Tibial nerve (tissue), 4 donors: ENCODE measurements at regions not wholly inside any gene's neighbourhood (a gene's known extent, or its start where the extent isn't known, plus 50 kb on each side); places are given as distances from the start of the nearest gene placed in this dataset.

ENCODE experiments used
- DNase-seq, 2 donors: peaks; one replicate each; pipeline ENCODE4 v3.0.0-alpha.2; 2019; ENCODE audit warnings: low spot score in 2 of 2
- H3K27ac ChIP-seq, 4 donors: fragments of 200-600 bp; sonication (generic) in 3 of 4; one replicate each; pipeline ENCODE4 v1.5.1; 2017 to 2019; ENCODE audit warnings: mild to moderate bottlenecking in 1 of 4
- H3K27me3 ChIP-seq, 2 donors: fragments of 200-600 bp; sonication (generic) in 1 of 2; one replicate each; pipeline versions ENCODE4 v1.5.1 to v1.6.0; 2017 to 2019
- H3K36me3 ChIP-seq, 3 donors: fragments of 200-600 bp; sonication (generic); one replicate each; pipeline ENCODE4 v1.5.1; 2018 to 2019
- H3K4me1 ChIP-seq, 4 donors: fragments of 200-600 bp; sonication (generic) in 3 of 4; one replicate each; pipeline ENCODE4 v1.5.1; 2017 to 2019
- H3K4me3 ChIP-seq, 4 donors: fragments of 200-600 bp; sonication (generic) in 3 of 4; one replicate each; pipeline ENCODE4 v1.5.1; 2017 to 2019; ENCODE audit warnings: mild to moderate bottlenecking in 1 of 4, moderate library complexity in 1 of 4
- H3K9me3 ChIP-seq, 4 donors: fragments of 200-600 bp; sonication (generic) in 3 of 4; one replicate each; pipeline ENCODE4 v1.5.1; 2017 to 2019
- CTCF ChIP-seq, 5 experiments: fragments of 200-600 bp in 3 of 5; fragments of 450-650 bp in 2 of 5; sonication (generic) in 3 of 5; IDR thresholded peaks; one replicate each; pipeline ENCODE4 v1.5.1; 2016 to 2019; ENCODE audit warnings: antibody characterized with exemption in 5 of 5, mild to moderate bottlenecking in 3 of 5, moderate library complexity in 2 of 5
- EP300 ChIP-seq, 2 donors: sonication (generic); formaldehyde crosslinking; IDR thresholded peaks; one replicate each; pipeline ENCODE4 v1.6.1; 2017; ENCODE audit warnings: antibody characterized with exemption in 2 of 2, mild to moderate bottlenecking in 1 of 2
- POLR2A ChIP-seq, 2 donors: fragments of 450-650 bp; IDR thresholded peaks; one replicate each; pipeline ENCODE4 v1.6.1; 2017; ENCODE audit warnings: antibody characterized with exemption in 2 of 2, mild to moderate bottlenecking in 2 of 2, moderate library complexity in 2 of 2
- WGBS, 2 donors: methylation state at CpG; one replicate each; pipeline ENCODE4 v1.1.5; 2018; 5-methylcytosine and 5-hydroxymethylcytosine counted together

- no peak overlapping the region for H3K4me3 ChIP-seq
- no peak for DNase-seq
- H3K4me1 ChIP-seq, result no peaks in the 10 kb centered on the region
- WGBS, 2 donors, result 79 to 91% methylated on average over 2 of the region's 2 CpGs
- TF ChIP-seq EP300 (IDR thresholded peaks at IDR 0.05), result no peak
- no peak for TF ChIP-seq POLR2A (IDR thresholded peaks at IDR 0.05)
- no peak for TF ChIP-seq CTCF (IDR thresholded peaks at IDR 0.05)
- no peaks in the 10 kb centered on the region for H3K36me3 ChIP-seq
- no peaks in the 10 kb centered on the region for H3K27me3 ChIP-seq
- no peak overlapping the region for H3K27ac ChIP-seq
- H3K9me3 ChIP-seq, result no peaks in the 10 kb centered on the region
Observed at GRCh38 chr5:69033690-69034089, 60.1 kb upstream of the SLC30A5 start.

- no peak overlapping the region for H3K27ac ChIP-seq
- WGBS, 2 donors, result 89 to 91% methylated on average over 7 of the region's 7 CpGs
- H3K4me3 ChIP-seq, result no peak overlapping the region
- no peaks in the 10 kb centered on the region for H3K27me3 ChIP-seq
- no peaks in the 10 kb centered on the region for H3K4me1 ChIP-seq
- TF ChIP-seq POLR2A (IDR thresholded peaks at IDR 0.05) (no peak), EP300 (IDR thresholded peaks at IDR 0.05) (no peak), CTCF (IDR thresholded peaks at IDR 0.05) (no peak)
- H3K36me3 ChIP-seq, result no peaks in the 10 kb centered on the region
- H3K9me3 ChIP-seq, result no peaks in the 10 kb centered on the region
- DNase-seq, result no peak
Observed at GRCh38 chr5:69034898-69035297, 58.9 kb upstream of the SLC30A5 start.

- no peak for TF ChIP-seq CTCF (IDR thresholded peaks at IDR 0.05)
- no peak for TF ChIP-seq EP300 (IDR thresholded peaks at IDR 0.05)
- TF ChIP-seq POLR2A (IDR thresholded peaks at IDR 0.05), result no peak
- no peaks in the 10 kb centered on the region for H3K9me3 ChIP-seq
- no peak for DNase-seq
- no peak overlapping the region for H3K4me3 ChIP-seq
- H3K36me3 ChIP-seq, result no peaks in the 10 kb centered on the region
- no peaks in the 10 kb centered on the region for H3K27me3 ChIP-seq
- no peak overlapping the region for H3K27ac ChIP-seq
- no peaks in the 10 kb centered on the region for H3K4me1 ChIP-seq
- 61 to 81% methylated on average over 4 of the region's 4 CpGs for WGBS, 2 donors
Observed at GRCh38 chr5:69035665-69036064, 58.1 kb upstream of the SLC30A5 start.

- Histone ChIP-seq H3K27me3 (no peaks in the 10 kb centered on the region), H3K4me3 (no peak overlapping the region), H3K4me1 (peaks cover 0 to 4% (median 0%) of the 10 kb centered on the region in 4 donors), H3K9me3 (no peaks in the 10 kb centered on the region), H3K27ac (no peak overlapping the region), H3K36me3 (no peaks in the 10 kb centered on the region)
- DNase-seq, result no peak
- 92 to 95% methylated on average over 8 of the region's 8 CpGs for WGBS, 2 donors
- TF ChIP-seq POLR2A (IDR thresholded peaks at IDR 0.05) (no peak), CTCF (IDR thresholded peaks at IDR 0.05) (no peak), EP300 (IDR thresholded peaks at IDR 0.05) (no peak)
Observed at GRCh38 chr5:69038539-69038938, 55.3 kb upstream of the SLC30A5 start.

GRCh38 chr5:69039829-69040228 is 54.0 kb upstream of the SLC30A5 start:
- Histone ChIP-seq H3K9me3 (no peaks in the 10 kb centered on the region), H3K4me3 (no peak overlapping the region), H3K27ac (no peak overlapping the region), H3K36me3 (no peaks in the 10 kb centered on the region), H3K4me1 (peaks cover 0 to 6% (median 0%) of the 10 kb centered on the region in 4 donors), H3K27me3 (no peaks in the 10 kb centered on the region)
- TF ChIP-seq EP300 (IDR thresholded peaks at IDR 0.05), result no peak
- no peak for TF ChIP-seq CTCF (IDR thresholded peaks at IDR 0.05)
- no peak for TF ChIP-seq POLR2A (IDR thresholded peaks at IDR 0.05)
- DNase-seq, result no peak
